NCI-H446 (cell line): ENCODE measurements at regions not wholly inside any gene's neighbourhood (a gene's known extent, or its start where the extent isn't known, plus 50 kb on each side); places are given as distances from the start of the nearest gene placed in this dataset.

Experiments used
- DNase-seq, 2 experiments: peaks; one replicate each; lab custom pipeline; 2025; lab: John Stamatoyannopoulos, UW

DNA sequence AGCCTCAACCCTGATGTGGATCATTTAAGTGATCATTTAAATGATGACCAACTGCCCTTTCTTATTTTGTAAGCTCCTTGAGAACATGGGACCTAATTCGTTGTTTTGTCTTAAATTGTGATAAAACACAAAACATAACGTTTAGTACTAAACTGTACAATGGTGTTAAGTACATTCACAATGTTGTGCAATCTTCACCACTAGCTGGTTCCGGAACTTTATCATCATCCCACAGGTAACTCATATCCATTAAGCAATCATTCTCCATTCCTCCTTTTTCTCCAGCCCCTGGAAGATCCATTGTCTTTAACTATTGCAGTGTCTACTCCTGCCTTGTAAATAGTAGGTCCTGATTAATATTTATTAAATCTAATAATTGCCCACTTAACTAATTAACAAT lies 460.5 kb upstream of the BRINP1 start:
- no peak for DNase-seq

- no peak for DNase-seq
Observed at GRCh38 chr9:119829186-119829585, 460.0 kb upstream of the BRINP1 start.

DNA sequence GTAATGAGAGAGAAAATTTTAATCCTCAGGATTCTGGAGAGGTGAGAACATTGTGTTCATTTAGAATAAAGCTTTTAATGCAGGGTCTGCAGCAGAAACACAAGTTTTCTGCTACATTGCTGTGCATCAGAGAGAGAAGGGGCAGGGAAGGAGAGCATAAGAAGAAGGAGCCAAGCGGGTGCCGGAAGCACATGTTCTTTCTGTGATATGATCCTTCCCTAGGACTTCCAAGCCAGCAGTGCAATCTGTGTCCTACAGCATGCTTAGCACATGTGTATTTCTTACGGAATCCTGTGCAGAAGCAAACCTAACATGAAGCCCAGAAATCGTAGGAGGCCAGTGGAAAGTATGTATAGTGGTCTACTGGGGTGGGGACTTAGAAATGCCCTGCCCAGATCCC lies 458.3 kb upstream of the BRINP1 start:
- no peak for DNase-seq

- DNase-seq: no peak
Observed at GRCh38 chr9:119827126-119827525, 457.9 kb upstream of the BRINP1 start.

- DNase-seq: peak in 1 of 2 experiments; percentile 22
Observed at GRCh38 chr9:119818726-119819435, 449.6 kb upstream of the BRINP1 start.

DNA sequence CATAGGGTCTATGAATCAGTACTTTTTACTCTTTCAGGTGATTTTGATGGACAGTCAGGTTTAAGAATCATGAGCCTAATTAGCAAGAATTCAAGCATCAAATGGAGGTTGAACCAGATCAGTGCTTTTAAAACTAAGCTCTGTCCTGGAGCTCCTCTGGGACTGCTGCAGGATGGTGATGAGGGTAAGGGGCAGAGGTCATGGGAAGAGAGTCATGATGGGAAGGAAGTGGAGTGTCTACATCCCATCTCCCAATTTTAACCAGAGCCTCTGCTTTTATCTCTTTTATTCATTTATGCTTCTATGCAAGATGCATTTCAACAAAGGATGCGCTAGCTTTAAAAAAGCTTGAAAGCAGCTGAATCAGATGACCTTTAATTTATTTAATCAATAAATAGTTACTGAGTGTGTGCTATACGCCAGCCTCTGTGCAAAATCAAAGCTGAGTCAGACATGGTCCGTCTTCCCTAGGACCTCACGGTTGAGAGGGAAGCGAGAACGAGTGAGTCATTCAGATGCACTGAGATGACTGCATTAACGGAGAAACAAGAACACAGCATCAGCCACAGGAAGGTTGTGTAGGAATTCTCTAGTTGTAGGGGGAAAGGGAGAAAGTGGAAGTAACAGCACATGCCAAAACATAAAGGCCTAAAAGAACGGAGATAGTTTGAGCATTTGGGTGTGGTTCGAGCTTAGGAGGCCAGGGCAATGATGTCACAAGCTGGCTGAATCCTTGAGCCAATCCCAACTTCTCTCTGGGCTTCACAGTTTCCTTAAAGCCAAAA lies 441.6 kb upstream of the BRINP1 start:
- no peak for DNase-seq

GRCh38 chr9:119803679-119804078 lies 434.4 kb upstream of the BRINP1 start:
- no peak for DNase-seq

DNA sequence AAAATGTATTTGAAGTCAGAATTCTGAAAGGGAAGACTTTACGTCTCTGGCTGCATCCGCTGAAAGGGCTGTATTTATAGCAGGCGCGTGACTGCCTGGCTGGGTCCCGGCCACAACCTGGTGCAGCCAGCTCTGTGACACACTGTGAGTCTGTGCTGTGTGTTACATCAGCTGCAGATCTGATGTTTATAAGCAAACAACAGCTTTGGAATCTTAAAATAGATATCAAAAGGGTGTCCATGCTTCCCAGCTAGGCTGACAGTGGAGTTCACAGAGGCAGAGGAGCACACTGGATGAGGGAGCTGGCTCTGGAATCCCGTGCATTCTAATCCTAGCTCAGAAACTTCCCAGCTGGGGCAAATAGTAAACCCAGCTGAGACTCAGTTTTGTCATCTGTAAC lies 433.4 kb upstream of the BRINP1 start:
- DNase-seq: peak in 1 of 2 experiments; percentile 10

- DNase-seq: no peak
Observed at GRCh38 chr9:119802133-119802532, 432.9 kb upstream of the BRINP1 start.

DNA sequence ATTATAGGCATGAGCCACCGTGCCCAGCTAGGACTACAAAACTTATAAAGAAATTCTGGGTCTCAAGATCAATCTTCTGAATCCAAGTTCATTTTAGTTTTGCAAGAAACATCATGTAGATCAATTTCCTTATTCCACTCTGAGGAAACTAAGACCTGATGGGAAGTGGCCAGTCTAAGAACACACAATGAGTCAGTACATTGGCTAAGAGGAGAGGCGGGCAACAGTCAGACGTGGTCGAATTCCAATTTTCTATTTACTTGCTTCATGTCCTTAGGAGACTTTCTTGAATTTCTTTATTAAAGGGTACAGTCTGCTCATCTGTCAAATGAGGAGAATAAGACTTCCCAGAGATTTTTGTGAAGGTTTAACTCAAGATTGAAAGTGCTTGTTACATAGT lies 432.1 kb upstream of the BRINP1 start:
- no peak for DNase-seq

DNA sequence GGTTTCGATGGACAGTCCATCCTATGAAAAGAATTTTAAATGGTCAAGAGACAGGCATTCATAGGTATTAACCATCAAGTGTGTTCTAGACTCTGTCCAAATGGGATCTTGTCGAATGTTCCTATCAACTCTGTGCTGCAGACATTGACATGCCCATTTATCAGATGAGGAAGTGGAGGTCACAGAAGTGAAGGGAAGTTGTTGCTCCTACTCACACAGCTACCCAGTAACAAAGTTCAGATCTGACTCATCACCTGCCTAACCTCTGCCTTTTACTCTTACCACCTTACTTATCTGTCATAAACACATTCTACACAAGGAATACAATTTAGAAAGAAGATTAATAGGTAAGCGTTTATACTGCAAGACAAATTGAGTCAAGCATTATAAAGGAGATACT lies 426.2 kb upstream of the BRINP1 start:
- no peak for DNase-seq

GRCh38 chr9:119794836-119795235 lies 425.6 kb upstream of the BRINP1 start:
- peak in 1 of 2 experiments; percentile 22 for DNase-seq

DNA sequence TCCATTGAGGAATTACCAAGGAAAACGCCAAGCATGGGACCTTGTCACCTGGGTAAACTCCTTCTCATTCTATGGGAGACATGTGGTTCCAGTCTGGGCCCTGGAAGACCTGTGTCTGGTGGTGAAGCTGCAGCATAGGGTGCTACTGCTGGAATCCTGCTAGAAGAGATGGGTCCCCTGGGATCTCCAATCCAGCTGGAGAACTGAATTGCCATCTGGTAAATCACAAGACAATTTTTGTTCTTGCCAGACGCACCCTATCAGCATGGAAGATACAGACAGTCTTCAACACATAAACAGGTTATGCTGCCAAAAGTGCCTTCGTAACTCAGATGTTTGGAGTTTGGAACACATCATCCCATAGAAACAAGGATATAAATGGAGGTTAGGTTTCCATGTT lies 424.0 kb upstream of the BRINP1 start:
- DNase-seq: peak in 1 of 2 experiments; percentile 71

DNA sequence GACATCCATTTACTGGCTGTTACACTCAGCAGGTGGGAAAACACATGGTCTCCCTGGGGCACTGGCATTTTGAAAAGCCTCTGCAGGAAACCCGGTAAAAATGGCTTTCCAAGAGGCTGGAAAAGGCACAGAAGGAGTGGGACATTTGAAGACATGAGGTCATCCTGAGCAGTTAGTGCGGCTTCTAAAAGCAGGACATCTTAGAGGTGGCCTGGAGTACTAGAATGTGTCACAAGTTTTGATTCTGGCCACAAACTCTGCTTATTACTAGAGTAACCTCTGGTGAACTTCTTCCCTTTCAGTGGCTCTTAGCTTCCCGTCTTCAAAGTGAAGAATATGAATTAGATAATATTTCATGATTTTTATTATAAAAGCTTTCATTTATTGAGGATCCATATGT lies 423.0 kb upstream of the BRINP1 start:
- no peak for DNase-seq

- no peak for DNase-seq
Observed at GRCh38 chr9:119789987-119790386, 420.8 kb upstream of the BRINP1 start.

DNA sequence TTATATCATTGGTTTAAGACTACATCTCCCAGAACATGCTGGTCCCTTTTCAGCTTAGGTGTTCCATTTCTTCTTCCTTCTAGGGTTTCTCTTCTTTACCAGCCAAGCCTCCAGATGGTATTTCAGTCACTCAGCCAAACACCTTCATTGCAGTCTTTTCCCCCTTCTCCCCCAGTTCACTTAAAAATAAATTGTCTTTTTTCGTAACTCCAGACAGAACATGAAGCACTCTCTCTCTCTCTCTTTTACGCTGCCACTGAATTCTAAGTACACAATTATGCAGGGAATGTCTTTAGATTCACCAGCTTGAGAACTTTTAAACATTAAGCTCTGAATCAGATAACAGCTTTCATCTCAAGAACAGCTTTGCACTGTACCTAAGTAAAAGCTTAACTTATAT lies 419.7 kb upstream of the BRINP1 start:
- no peak for DNase-seq

- no peak for DNase-seq
Observed at GRCh38 chr9:119781886-119782285, 412.7 kb upstream of the BRINP1 start.

DNA sequence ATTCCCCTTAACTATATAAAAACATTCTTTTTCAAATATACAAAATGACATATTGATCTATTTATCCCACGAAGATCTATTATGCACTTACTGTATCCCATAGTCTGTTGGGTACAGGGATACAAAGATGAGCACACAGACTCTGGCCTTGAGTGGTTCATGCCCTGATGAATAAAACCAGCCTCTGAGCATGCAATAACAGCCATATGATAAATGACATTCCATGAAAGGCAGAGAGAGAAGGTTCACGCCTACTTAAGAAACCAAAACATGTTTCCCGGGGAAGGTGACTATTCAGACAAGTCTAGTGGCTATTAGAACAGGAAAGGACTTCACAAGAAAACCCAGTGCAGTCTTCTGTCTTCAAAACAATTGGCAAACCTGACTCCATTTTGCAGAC lies 406.2 kb upstream of the BRINP1 start:
- DNase-seq: no peak

DNA sequence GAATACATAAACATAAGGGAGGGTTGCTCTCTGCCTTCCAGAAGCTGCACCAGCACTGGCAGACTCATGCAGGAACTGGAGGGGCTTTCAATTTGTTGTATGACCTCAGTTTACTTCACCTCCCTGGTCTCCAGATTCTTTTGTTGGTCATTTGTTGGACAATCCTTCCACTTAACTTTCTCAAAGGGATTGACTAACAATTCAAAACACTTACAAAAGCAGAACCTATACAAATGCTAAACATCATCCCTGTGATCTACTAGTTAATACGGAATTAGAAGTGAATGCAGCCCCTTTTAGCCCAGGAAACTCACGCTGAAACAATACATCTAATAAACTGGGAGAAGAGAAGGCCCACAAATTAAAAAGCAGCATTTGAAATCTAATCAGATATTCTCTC lies 404.6 kb upstream of the BRINP1 start:
- no peak for DNase-seq

GRCh38 chr9:119771341-119771740 lies 402.1 kb upstream of the BRINP1 start:
- DNase-seq: no peak

- peak; percentile 30 to 63 for DNase-seq
Observed at GRCh38 chr9:119768266-119768665, 399.0 kb upstream of the BRINP1 start.

- DNase-seq: no peak
Observed at GRCh38 chr9:119765632-119766175, 396.5 kb upstream of the BRINP1 start.

- DNase-seq: no peak
Observed at GRCh38 chr9:119763260-119763659, 394.0 kb upstream of the BRINP1 start.
